Endothelial cell of umbilical vein (primary cell): ENCODE measurements at regions not wholly inside any gene's neighbourhood (a gene's known extent, or its start where the extent isn't known, plus 50 kb on each side); places are given as distances from the start of the nearest gene placed in this dataset.
A peak's percentile ranks its signal among the peaks of the same experiment; 100 is the strongest.

Source experiments
- BruUV-seq: library from RNA; stranded (reverse); fragments of 400-500 nt; replicated peaks from 2 replicates; lab custom pipeline; 2021; lab: Mats Ljungman, UMichigan
- CTCF ChIA-PET: fragments of 300-600, 350-600 bp; sonication (Branson Sonifier 250); formaldehyde crosslinking; loops from one replicate; lab custom pipeline; 2021; ENCODE audit warnings: antibody characterized with exemption, inconsistent platforms; lab: Charles Lee
- POLR2A ChIA-PET: fragments of 300-600, 350-600 bp; sonication (Branson Sonifier 250); formaldehyde crosslinking; loops from one replicate; lab custom pipeline; 2021; ENCODE audit warnings: antibody characterized with exemption, inconsistent platforms; lab: Charles Lee
- DNase-seq: peaks from one replicate; pipeline ENCODE4 v3.0.0-alpha.2; 2011; ENCODE audit warnings: low read depth, low spot score
- FAIRE-seq: peaks from 2 replicates; lab custom pipeline; 2011; peaks lifted over from hg19 to GRCh38; lab: Jason Lieb, UNC
- H2AFZ ChIP-seq: 2 replicates; pipeline ENCODE4 v1.6.0; 2012; ENCODE audit warnings: low read depth, low read length, control low read depth, inconsistent platforms
- H3K27ac ChIP-seq: 2 replicates; pipeline ENCODE4 v1.5.1; 2011; ENCODE audit warnings: low read depth, mild to moderate bottlenecking, control low read depth, low read length, moderate library complexity; ENCODE audit not compliant: insufficient read depth
- H3K27me3 ChIP-seq, 2 experiments: 2 replicates each; pipeline versions ENCODE4 v1.6.0 to v1.6.1; 2011; ENCODE audit warnings: low read length in 2 of 2, mixed read lengths in 1 of 2; ENCODE audit not compliant: control insufficient read depth in 2 of 2, insufficient read depth in 2 of 2
- H3K36me3 ChIP-seq, 2 experiments: 2 replicates in 1 of 2; 3 replicates in 1 of 2; pipeline ENCODE4 v1.5.1; 2011; ENCODE audit warnings: low read length in 2 of 2, mild to moderate bottlenecking in 1 of 2, moderate library complexity in 1 of 2; ENCODE audit not compliant: control insufficient read depth in 2 of 2, insufficient read depth in 2 of 2; ENCODE audit errors: extremely low read depth in 1 of 2
- H3K4me1 ChIP-seq: 3 replicates; pipeline ENCODE4 v1.5.1; 2011; ENCODE audit warnings: mild to moderate bottlenecking, low read length; ENCODE audit not compliant: control insufficient read depth, insufficient read depth; ENCODE audit errors: extremely low read depth
- H3K4me2 ChIP-seq: 2 replicates; pipeline ENCODE4 v1.6.1; 2011; ENCODE audit warnings: low read length, control low read depth, mixed read lengths; ENCODE audit not compliant: insufficient read depth
- H3K4me3 ChIP-seq, 3 experiments: fragments of 200-600 bp in 1 of 3; sonication (generic), shearing (Covaris generic) in 1 of 3; replicated peaks in 1 of 3; 2 replicates each; pipeline ENCODE4 v1.5.1; 2011 to 2016; ENCODE audit warnings: control low read depth in 3 of 3, low read length in 3 of 3, mild to moderate bottlenecking in 2 of 3, inconsistent platforms in 1 of 3, low read depth in 1 of 3, moderate library complexity in 1 of 3; ENCODE audit not compliant: insufficient read depth in 1 of 3
- H3K79me2 ChIP-seq: 2 replicates; pipeline ENCODE4 v1.6.0; 2012; ENCODE audit warnings: low read length, inconsistent platforms; ENCODE audit not compliant: control insufficient read depth, insufficient read depth
- H3K9ac ChIP-seq: replicated peaks from 2 replicates; pipeline ENCODE3; 2011; ENCODE audit warnings: low read length, control low read depth; ENCODE audit not compliant: insufficient read depth; ENCODE audit errors: extremely low read depth
- H3K9me1 ChIP-seq: replicated peaks from 3 replicates; pipeline ENCODE4 v1.6.0; 2011; ENCODE audit warnings: mild to moderate bottlenecking, low read length; ENCODE audit not compliant: control insufficient read depth, insufficient read depth; ENCODE audit errors: extremely low read depth
- H3K9me3 ChIP-seq: replicated peaks from 2 replicates; pipeline ENCODE4 v1.5.1; 2012; ENCODE audit warnings: low read length, inconsistent platforms; ENCODE audit not compliant: control insufficient read depth, insufficient read depth
- H4K20me1 ChIP-seq: replicated peaks from 2 replicates; pipeline ENCODE3; 2011; ENCODE audit warnings: mild to moderate bottlenecking, low read length; ENCODE audit not compliant: control insufficient read depth, insufficient read depth; ENCODE audit errors: extremely low read depth
- MYC ChIP-seq: IDR thresholded peaks from one replicate; pipeline ENCODE4 v1.6.1; 2011; ENCODE audit warnings: mild to moderate bottlenecking, low read depth, low read length
- dilution Hi-C: fragments of 300-500 bp; cut with MboI; formaldehyde crosslinking; loops from one replicate; pipeline ENCODE4 v1.15.0; 2019; ENCODE audit warnings: low sequenced_read_pairs; ENCODE audit not compliant: extremely low pct_ligation_motif_present
- intact Hi-C: fragments of 100-400 bp; cut with micrococcal nuclease; formaldehyde crosslinking; loops from one replicate; pipeline ENCODE4 v1.10.0; 2022
- TF ChIP-seq, protein P1 (sequence below), 2 donors: IDR thresholded peaks; 1 replicate in 1 of 2; 2 replicates in 1 of 2; pipeline ENCODE4 v1.5.1; 2011; ENCODE audit warnings: low read length in 2 of 2, mild to moderate bottlenecking in 2 of 2, moderate library complexity in 2 of 2, control low read depth in 1 of 2, inconsistent platforms in 1 of 2, low read depth in 1 of 2; ENCODE audit not compliant: insufficient read depth in 1 of 2; ENCODE audit errors: extremely low read depth in 1 of 2

DNA sequence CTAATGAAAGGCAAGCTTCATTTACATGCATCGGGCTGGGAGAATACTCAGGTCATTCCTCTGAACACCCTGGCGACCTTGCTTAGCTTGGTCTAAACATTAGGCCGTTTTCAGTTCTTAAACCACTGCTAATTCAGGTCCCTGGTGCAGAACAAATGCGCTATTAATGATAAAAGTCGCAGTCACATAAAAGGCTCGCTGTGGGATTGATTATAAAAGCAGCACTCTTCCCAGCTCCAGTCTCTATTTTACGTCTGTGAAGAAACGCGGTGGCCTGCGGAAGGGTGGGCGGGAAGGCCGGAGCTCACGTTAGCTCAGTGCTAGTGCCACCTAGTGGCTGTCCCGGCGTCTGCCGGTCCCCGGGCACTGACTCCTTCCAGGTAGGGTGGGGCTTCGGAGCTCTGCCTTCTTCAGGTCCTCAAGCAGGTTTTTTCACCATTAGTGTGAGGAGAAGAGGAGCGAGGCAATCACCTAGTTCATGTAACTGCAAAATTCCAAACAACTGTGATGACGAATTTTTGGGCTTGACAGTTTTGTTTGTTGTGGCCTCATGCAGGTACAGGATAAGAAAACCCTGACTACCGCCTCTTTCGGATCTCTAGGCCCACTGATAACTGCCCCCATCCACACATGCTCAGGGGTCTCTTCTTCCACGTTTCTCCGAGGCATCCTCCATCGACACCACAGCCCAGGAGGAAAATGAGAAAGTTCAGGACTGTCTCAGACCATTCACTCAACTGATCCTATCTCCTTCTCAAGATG, 66.5 kb upstream of the CLMP start:
- H2AFZ ChIP-seq: peak overlapping the region; percentile 89
- no peak overlapping the region for H3K27ac ChIP-seq
- H3K27me3 ChIP-seq: peaks cover 4 to 5% of the 10 kb centered on the region in 2 experiments
- H3K9me1 ChIP-seq: no peaks in the 10 kb centered on the region
- no peak overlapping the region for H3K9ac ChIP-seq
- DNase-seq (peak; percentile 68), FAIRE-seq (peak; percentile 94)
- ChIA-PET CTCF (interaction anchor here (0.6 to 4.5 kb wide), 84 partner anchors 8 to 780 kb away, joined by 3 to 260 read pairs (median 5); partner anchors contain the start of gene HSPA8), POLR2A (interaction anchor here (0.6 to 1.5 kb wide), 2 partner anchors 53 to 200 kb away, joined by 4 read pairs; partner anchors contain the start of gene HSPA8)
- TF ChIP-seq, protein P1, sequence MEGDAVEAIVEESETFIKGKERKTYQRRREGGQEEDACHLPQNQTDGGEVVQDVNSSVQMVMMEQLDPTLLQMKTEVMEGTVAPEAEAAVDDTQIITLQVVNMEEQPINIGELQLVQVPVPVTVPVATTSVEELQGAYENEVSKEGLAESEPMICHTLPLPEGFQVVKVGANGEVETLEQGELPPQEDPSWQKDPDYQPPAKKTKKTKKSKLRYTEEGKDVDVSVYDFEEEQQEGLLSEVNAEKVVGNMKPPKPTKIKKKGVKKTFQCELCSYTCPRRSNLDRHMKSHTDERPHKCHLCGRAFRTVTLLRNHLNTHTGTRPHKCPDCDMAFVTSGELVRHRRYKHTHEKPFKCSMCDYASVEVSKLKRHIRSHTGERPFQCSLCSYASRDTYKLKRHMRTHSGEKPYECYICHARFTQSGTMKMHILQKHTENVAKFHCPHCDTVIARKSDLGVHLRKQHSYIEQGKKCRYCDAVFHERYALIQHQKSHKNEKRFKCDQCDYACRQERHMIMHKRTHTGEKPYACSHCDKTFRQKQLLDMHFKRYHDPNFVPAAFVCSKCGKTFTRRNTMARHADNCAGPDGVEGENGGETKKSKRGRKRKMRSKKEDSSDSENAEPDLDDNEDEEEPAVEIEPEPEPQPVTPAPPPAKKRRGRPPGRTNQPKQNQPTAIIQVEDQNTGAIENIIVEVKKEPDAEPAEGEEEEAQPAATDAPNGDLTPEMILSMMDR (IDR thresholded peaks at IDR 0.05; ENCODE audit: extremely low read depth in 1 of 2, insufficient read depth in 1 of 2, low read depth in 1 of 2, low read length in 2 of 2): peak; percentile 94 to 98
- no peak for TF ChIP-seq MYC
- BruUV-seq: no TSS peak
- H3K4me3 ChIP-seq: peak overlapping the region in 1 of 3 experiments; percentile 38
- H3K4me1 ChIP-seq: no peaks in the 10 kb centered on the region
- H4K20me1 ChIP-seq: no peaks in the 10 kb centered on the region
- peak overlapping the region; percentile 84 for H3K4me2 ChIP-seq
- no peaks in the 10 kb centered on the region for H3K9me3 ChIP-seq
- no peaks in the 10 kb centered on the region for H3K79me2 ChIP-seq
- intact Hi-C loops: loop anchor here (1.0 kb wide), 3 partner anchors 150 to 217 kb away; no protein-coding TSS in a partner anchor
- H3K36me3 ChIP-seq: no peaks in the 10 kb centered on the region
- dilution Hi-C loops: loop anchor here (25.0 kb wide), 1 partner anchor 149 kb away; no protein-coding TSS in a partner anchor
